HG02943 (cell line): ENCODE measurements at regions not wholly inside any gene's neighbourhood (a gene's known extent, or its start where the extent isn't known, plus 50 kb on each side); places are given as distances from the start of the nearest gene placed in this dataset.

Experiments
- ATAC-seq: cut with Tn5 transposase; IDR thresholded peaks from one replicate; pipeline ENCODE4 v1.9.1; 2021; ENCODE audit warnings: mild to moderate bottlenecking, low read depth, moderate library complexity; ENCODE audit not compliant: unreplicated experiment

DNA sequence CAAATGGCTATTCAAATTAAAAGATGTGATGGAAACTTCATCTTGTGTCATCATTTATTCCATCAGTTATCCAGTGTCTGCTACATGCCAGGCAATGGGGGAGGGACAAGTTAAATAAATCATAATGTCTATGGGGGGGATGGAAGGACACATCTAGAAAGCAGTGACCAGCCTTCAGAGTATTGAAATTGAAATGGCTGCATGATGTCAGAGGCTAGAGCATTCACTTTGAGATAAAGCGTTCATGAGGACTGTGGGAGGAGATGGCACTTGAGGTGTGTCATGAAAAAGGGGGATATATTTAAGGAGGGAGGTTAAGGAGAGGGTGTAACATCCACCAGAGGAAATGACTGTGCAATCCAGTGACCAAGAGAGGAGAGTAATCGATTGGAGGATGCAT lies 50.6 kb downstream of the SLIT2 start:
- no peak for ATAC-seq

DNA sequence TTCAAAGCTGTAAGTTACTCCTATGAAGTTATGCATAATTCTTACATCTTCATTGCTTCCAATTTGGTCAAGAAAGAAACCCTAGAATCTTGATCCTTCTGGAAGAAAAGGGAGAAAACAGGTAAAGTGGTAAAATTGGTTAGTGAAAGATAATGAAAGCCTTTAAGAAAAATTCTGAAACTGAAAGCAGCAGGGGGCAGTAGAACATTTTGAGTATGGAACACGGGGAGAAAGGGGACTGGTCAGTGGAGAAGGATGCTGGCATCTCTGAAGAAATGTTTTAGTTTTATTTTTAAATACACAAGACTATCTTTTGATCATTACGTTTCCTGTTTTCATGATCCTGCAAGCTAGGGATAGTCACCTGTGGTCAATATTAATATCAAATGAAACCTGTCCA lies 54.3 kb downstream of the SLIT2 start:
- no peak for ATAC-seq

DNA sequence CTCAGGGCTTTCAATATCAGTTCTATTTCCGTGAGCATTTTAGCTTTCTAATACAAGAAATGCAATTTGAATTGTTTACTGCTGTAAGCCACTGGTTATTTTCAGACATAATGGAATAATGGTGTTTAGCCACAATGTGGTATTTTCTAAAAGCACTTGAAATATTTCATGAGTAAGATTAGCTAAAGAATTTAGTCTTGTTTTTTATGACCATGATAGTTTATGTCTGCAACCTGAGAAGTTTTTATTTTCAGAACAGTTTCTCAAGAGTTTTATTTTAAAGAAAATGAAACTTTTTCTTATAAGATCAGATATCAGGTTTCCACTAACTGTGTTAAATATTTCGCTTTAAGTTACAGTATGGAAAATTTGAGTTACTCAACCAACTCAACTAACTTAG lies 60.2 kb downstream of the SLIT2 start:
- no peak for ATAC-seq

DNA sequence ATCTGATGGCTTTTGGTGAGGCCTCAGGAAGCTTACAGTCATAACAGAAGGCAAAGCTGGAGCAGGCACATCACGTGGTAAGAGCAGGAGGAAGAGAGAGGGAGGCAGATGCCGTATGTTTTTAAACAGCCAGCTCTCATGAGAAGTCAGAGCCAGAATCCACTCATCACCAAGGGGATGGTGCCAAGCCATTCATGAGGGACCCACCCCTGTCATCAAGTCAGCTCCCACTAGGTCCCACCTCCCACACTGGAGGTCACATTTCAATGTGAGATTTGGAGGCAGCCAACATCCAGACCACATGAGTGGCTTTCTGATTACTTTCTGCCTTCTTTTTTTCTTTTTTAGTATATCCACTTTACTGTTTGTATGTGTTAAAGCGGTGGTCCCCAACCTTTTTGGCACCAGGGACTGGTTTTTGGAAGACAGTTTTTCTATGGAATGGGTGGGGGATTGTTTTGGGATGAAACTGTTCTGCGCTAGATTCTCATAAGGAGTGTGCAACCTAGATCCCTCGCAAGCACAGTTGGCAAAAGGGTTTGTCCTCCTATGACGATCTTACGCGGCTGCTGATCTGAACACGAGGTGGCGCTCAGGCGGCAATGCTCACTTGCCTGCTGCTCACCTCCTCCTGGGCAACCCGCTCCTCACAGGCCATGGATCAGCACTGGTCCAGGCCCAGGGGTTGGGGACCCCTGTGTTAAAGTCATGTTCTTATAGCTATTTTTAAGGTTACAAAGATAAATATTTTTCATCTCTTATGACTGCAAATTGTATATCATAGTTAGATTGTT lies 61.7 kb downstream of the SLIT2 start:
- no peak for ATAC-seq

DNA sequence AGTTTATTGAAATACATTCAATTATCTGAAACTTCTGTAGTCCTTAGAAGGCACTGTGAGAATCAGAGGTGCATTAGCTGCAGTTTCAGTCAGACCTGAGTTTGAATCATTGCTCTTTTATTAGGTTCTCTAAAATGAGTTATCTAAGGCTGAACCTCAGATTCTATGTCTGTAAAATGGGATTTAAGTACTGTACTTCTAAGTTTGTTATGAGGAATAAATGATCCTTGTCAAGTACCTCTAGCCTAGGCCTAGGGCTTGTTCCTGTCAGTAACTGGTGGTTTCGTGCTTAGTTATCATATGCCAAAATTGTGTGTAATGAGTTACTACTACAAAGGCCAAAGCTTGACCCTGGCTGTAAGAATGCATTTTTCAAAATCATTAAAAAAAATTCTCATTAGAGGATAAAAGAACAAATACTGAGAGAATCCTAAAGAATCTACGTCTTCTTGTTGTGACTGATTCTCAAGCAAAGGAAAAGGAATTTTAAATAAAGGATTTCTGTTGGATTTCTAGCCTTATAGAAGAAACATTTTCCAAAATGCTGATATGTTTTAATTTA lies 65.8 kb downstream of the SLIT2 start:
- no peak for ATAC-seq

DNA sequence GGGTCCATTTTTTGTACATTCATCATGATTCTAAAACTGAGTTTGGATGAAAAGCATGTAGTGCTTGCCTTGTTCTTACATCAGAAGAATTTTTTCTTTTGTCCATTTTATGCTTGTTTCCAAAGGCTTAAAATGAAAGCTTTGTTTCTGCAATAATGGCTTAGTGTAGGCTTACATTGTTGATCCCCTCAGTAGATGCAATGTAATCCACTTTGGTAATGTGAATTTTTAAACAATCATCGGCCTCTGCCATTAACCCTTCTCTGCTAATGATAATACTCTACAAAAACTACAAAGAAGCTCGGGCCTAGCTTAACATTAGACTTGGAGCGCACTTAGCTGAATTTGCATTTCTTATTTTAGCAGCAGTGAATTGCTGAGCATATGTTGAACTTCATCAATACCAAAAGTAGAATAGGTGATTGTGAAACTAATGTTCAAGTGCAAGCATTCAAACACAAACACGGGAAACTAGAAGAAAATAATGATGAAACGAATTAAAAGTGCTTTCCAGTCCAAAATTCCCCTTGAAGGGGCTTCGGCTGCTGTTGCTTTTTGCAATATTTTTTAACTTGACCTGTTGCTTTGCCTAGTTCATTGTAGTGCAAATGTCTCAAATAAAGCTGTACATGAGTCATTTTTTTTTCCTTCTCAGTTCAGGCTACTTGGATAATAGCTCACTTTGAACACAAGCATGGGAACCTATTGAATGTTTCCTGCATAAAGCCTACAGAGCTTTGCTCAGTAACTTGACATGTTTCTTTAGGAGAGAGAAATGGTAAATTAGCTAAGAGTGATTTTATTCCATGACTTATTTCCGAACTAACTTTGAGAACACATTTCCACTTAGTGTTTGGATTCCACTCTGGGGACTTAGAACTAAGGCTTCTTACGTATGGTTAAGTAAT lies 66.5 kb downstream of the SLIT2 start:
- ATAC-seq, result no peak

DNA sequence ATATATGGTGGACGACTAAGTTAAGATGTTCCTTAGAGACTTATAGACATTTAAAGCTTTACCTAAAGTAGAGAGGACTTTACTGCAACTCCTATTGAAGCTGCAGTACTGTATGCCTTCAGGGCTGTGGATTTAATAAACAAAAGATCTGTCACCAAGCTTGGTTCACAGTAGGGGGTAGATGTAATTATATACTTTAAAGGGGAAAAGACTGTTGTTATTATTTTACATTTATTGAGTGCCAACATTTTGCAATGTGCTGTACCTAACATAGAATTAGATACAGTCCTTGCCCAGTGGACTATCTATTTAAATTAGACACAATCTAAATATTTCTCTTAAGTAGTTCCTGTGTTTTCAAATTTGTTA lies 67.2 kb downstream of the SLIT2 start:
- no peak for ATAC-seq

DNA sequence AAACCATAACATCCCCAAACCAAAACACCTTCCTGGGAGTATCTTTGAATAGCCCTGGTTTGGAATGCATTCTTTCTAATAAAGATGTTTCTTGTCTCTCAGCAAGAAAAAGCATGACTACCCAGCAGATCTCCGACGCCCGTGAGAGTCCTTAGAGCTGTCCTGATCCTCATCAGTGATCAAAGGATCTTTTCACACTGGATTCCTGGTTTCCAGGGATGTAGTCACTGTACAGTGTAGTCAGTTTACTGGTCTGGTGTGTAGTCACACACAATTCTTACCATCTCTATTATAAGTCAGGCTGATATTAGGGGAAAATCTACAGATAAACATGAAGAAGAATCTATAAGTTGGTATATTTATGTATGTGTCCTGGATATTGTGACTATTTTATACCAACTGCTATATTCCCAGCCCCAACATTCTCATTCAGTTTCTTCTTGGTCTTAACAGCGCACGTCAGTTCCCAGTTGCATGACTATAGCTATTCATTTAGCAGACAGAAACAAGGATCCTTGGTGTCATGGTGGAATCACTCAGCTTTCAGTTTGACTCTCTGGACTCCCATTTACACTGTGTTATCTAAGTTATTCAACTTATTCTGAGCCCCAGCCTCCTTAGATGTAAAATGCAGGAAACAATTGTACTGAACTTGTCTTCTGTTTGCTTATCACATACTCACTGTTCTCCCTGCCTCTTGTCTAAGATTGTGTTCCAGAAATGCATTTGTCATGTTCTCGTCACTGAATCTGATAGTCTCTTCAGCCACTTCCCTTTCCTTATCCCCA lies 68.3 kb downstream of the SLIT2 start:
- no peak for ATAC-seq

DNA sequence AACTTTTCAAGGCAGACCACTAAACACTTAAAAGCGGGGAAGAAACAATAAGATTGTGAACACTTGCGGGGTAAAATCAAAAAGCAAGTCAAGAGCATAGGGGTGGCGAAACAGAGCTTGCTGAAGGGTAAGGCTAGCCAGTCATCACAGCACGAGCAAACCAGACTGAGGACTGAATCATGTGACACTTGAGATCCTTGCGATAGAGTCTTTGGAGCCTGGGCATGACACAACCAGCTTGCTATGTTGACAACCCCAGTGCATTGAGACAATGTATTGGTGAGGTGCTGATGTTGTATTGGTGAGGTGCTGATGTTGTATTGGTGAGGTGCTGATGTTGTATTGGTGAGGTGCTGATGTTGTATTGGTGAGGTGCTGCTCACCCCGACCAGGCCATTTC lies 72.3 kb downstream of the SLIT2 start:
- ATAC-seq, result no peak

DNA sequence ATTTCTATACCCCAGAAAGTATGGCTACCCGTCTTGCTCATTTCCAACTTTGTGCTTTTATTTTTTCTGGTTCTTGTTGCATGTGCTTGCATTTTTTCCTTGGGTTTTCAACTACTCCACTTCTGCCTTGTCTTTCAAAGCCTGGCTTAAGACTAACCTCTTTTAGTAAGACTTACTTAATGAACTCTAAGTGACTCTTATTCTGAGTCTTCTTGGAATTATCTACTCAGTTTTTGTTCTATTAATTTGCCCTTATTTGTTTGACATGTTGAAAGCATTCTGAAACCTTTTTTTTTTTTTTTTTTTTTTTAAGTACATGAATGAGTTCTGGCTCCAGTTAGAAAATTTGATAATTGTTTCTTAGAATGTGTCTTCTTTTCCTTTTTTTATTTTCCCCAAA lies 74.8 kb downstream of the SLIT2 start:
- no peak for ATAC-seq

DNA sequence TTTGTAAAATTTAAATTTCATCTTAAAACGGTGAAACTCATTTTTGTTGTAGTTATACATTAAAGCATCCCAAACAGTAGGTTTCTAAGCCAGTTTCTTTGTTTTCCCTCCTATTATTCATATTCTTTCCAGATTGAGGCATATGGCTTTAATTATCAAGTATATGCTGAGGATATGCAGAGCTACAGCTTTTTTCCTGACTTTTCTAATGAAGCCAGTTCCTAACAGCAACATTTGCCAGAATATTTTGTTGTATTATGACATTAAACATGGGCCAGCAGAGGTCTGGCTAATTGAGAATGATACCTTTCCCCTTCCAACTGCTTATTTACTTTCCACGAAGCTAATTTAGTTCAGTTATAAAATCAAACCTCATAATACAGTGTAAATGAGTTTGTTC lies 75.3 kb downstream of the SLIT2 start:
- ATAC-seq, result no peak

DNA sequence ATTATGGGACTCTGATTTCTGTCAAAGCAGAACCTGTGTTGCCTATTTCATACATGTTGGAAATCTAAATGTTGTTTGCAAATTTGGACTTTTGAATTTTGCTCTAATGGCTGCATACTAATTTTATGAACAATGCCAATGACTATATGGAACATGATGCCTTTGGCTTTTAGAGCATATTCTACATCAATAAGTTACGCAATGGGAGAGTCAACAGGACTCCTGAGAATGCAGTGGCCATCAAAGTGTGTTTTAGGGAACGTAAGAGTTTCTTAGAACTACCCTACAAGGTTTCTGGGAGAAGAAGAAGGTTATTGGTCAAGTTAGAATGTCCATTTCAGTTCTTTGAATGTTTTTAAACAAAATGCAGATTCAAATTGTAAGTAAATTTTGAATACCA lies 76.1 kb downstream of the SLIT2 start:
- no peak for ATAC-seq

DNA sequence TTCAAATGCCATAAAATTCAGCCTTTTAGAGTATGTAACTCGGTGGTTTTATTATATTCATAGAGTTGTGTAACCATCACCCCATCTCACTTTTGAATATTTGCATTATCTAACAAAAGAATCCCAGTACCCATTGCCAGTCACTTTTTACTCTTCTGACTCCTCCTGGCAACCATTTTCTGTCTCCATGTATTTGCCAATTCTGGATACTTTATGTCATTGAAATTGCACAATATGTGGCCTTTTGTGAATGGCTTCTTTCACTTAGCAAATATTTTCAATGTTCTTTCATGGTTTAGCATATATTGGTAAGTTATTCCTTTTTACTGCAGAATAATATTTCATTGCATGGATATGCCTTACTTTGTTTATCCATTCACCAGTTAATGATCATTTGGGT lies 79.9 kb downstream of the SLIT2 start:
- ATAC-seq, result no peak

DNA sequence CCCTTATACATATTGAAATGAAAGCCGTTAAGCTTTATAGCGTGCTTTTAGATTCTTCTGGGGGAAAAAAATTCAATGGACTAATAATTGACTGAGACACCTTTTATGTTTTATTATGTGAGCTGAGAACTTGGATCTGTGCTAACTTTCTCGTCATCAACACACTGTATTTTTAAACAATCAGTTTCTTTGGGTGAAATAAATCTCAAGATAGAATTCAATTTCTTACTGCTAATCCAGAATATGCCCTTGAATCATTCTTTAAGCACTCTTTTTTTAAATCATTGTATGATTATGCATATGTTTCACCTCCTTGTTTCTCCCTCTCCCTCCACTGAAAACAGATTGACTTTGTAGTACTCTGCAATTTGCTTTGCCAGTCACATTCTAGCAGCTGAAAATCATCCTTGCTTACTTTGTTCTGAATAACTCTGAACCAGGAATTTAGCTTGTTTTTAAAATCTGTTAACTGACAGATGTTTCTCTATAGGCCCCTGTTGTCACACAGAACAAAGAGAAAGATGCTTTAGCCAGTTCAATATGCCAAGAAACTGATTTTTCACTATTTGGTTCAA lies 81.5 kb downstream of the SLIT2 start:
- ATAC-seq, result no peak

DNA sequence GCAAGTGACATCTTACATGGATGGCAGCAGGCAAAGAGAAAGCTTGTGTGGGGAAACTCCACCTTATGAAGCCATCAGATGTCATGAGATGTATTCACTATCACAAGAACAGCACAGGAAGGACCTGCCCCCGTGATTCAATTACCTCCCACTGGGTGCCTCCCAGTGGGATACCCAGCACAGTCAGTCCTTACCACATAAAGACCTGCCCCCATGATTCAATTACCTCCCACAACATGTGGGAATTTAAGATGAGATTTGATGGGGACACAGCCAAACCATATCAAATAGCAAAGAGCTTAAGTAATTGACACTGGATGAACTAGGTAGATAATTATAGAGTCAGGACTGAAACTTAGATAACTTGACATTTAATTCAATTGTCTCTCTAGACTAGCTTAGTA lies 85.6 kb downstream of the SLIT2 start:
- ATAC-seq, result no peak

DNA sequence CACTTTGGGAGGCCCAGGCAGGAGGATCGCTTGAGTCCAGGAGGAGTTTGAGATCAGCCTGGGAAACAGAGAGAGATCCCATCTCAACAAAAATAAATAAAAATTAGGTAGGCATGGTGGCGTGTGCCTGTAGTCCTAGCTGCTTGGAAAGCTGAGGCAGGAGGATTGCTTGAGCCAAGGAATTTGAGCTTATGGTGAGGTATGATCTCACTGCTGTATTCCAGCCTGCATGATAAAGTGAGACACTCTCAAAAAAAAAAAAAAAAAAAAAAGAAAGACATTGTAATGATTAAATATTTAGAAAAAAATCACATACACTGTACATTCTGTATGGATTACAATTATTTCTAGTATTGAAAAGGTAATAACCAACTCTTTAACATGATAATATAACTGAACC lies 87.1 kb downstream of the SLIT2 start:
- ATAC-seq, result no peak

DNA sequence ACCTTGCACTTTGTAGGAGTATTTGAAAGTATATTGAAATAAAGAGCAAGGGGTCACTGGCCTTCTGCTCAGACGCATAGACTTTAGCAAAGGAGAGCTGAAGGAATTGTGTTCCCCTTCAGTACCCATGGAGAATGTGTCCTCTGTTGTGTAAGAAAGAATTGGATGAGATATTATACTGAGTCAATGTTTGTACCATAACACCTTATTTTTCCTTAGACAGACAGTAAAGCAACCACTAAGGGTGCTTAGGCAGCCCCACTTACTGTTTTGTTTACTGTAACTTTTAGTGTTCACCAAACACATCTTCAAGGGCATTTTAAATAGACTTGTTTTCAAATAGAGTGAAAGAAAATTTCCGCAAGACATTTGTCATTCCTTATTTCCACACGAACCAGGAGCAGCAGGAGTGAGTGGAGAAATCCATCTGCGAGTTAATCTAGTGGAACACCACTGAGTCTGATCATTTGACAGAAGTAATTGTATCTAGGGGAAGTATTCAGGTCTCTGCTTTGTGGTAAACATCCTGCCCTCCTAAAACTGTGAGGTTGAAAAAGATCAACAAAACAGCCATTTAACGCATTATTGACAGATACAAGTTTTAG lies 89.5 kb downstream of the SLIT2 start:
- no peak for ATAC-seq

DNA sequence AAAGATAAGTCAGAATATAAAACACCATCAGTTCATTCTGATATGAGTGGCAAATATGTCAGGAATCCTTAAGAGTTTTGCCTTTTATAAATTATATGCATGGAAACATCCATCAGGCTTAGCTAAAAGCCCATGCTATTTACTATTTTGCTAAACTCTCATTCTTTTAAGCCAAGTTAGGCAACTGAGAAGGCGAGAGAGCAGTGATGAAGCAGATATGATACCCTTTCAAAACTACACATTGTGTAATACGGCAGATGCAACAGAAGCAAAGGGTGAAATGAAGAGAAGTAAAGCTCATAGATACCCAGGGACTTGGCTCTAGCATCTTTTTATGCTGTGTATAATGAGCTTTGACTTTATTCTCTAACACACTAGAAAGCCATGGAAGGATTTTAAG lies 95.8 kb downstream of the SLIT2 start:
- ATAC-seq, result no peak

DNA sequence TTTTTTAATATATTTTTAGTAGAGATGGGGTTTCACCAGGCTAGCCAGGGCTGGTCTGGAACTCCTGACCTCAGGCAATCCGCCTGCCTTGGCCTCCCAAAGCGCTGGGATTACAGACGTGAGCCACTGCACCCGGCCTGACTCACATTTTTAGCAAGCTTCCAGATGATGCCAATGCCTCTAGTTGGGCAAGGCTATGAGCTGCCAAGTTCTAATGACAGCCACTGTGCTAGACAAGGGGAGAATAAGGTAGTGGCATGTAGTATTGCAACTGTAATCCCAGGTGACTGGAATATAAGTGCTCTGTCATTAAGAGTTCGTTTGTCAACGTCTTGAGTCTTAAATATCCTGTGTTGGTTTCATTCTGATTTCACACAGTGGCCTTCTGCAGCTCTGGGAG lies 96.7 kb downstream of the SLIT2 start:
- ATAC-seq, result no peak
